ENCODE measurements at regions not wholly inside any gene's neighbourhood (a gene's known extent, or its start where the extent isn't known, plus 50 kb on each side); places are given as distances from the start of the nearest gene placed in this dataset.

- TF ChIP-seq CTCF (IDR thresholded peaks at IDR 0.05; ENCODE audit: insufficient read depth, low read length): no peak
- no peak for TF ChIP-seq REST (IDR thresholded peaks at IDR 0.05; ENCODE audit: insufficient replicate concordance, low read depth)
- no peak for TF ChIP-seq POLR2AphosphoS5 (IDR thresholded peaks at IDR 0.05; ENCODE audit: low read depth)
- no peak for TF ChIP-seq SPI1 (IDR thresholded peaks at IDR 0.05; ENCODE audit: borderline replicate concordance, low read depth)
- no peak for TF ChIP-seq GABPA (IDR thresholded peaks at IDR 0.05; ENCODE audit: low read depth)
Measured at GRCh38 chr13:68616600-68617222, 1386.6 kb upstream of the PCDH9 start.

All from HL-60 (cell line).